GM12891 (cell line): ENCODE measurements at regions not wholly inside any gene's neighbourhood (a gene's known extent, or its start where the extent isn't known, plus 50 kb on each side); places are given as distances from the start of the nearest gene placed in this dataset.

ENCODE experiments used
- POLR2A ChIP-seq: IDR thresholded peaks from 2 replicates; pipeline ENCODE4 v1.6.1; 2011; ENCODE audit warnings: low read depth, low read length, control low read depth
- POLR2AphosphoS5 ChIP-seq: IDR thresholded peaks from 2 replicates; pipeline ENCODE4 v1.6.1; 2011; ENCODE audit warnings: low read depth, low read length, control low read depth
- TAF1 ChIP-seq: IDR thresholded peaks from 2 replicates; pipeline ENCODE4 v1.6.1; 2011; ENCODE audit warnings: low read depth, low read length, control low read depth

DNA sequence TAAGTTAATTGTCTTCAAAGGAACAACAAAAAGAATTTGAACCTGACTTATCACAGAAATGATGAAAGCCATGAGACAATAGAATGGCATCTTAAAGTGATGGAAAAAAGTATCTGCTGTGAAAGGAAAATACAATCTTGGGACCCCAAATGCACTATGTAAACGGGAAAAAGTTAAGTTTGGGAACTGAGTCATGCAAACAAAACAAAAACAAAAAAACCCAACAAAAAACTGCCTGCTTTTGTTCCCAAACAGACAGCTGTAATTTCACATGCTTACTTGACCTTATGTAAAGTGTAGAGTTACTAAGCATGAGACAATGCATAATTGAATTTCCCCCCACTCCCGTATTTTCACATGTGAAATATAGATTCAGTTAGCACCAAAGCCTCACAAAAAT lies 122.1 kb upstream of the RBMS1 start:
- no peak for TF ChIP-seq POLR2AphosphoS5
- TF ChIP-seq POLR2A, result no peak
- no peak for TF ChIP-seq TAF1
